ENCODE measurements at regions not wholly inside any gene's neighbourhood (a gene's known extent, or its start where the extent isn't known, plus 50 kb on each side); places are given as distances from the start of the nearest gene placed in this dataset.

DNA sequence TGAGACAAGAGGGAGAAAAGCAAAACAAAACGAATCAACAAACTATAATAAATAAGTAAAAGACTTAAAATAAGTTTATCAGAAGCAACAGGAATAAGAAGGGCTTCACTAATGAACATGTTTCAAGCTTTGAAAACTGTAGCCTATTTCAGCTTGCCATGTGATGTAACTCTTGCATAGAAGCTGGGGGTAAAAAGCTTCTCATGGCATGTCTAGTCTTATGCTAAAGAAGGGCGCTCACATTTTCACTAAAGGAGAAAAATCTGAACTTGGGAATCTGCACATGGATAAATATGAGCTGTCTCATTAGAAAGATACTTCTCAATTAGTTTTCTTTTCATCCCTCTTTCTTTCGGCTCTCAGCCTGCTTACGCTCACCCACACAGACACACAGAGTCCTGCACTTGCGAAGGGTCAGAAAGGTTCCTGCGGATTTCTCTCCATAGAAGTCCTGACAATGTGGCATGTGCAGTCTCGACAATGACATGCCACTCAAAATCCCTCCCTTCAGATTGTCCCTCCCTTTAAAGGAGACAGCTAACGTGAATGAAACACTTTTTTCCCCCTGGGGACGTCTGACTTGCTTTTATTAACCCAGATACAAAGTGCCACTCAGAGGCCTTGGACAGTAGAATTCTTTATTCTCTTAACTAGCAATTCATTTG lies 568.9 kb upstream of the NR2F2 start:
- TF ChIP-seq, protein P1, sequence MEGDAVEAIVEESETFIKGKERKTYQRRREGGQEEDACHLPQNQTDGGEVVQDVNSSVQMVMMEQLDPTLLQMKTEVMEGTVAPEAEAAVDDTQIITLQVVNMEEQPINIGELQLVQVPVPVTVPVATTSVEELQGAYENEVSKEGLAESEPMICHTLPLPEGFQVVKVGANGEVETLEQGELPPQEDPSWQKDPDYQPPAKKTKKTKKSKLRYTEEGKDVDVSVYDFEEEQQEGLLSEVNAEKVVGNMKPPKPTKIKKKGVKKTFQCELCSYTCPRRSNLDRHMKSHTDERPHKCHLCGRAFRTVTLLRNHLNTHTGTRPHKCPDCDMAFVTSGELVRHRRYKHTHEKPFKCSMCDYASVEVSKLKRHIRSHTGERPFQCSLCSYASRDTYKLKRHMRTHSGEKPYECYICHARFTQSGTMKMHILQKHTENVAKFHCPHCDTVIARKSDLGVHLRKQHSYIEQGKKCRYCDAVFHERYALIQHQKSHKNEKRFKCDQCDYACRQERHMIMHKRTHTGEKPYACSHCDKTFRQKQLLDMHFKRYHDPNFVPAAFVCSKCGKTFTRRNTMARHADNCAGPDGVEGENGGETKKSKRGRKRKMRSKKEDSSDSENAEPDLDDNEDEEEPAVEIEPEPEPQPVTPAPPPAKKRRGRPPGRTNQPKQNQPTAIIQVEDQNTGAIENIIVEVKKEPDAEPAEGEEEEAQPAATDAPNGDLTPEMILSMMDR (IDR thresholded peaks at IDR 0.05) = no peak
- no peak for TF ChIP-seq ZFX (IDR thresholded peaks at IDR 0.05; ENCODE audit: borderline replicate concordance)

Measured in 22Rv1 (cell line).